Activated CD4-positive, alpha-beta T cell treated with anti-CD3 and anti-CD28 coated beads, Interleukin-2, amount 10 ng/mL, durations not matched to agents 7 days and 5 days (primary cell): ENCODE measurements at regions not wholly inside any gene's neighbourhood (a gene's known extent, or its start where the extent isn't known, plus 50 kb on each side); places are given as distances from the start of the nearest gene placed in this dataset.
"Not testable (repeated sequence)": the region's sequence is repeated elsewhere in the genome, so short reads cannot be mapped to it uniquely, and the experiment has no call there.

Experiments used
- CTCF ChIA-PET: fragments of 350-600 bp; sonication (Branson Sonifier 250); formaldehyde crosslinking; loops from one replicate; lab custom pipeline; 2021; ENCODE audit warnings: antibody characterized with exemption; lab: Charles Lee
- POLR2A ChIA-PET: fragments of 350-600 bp; sonication (Branson Sonifier 250); formaldehyde crosslinking; loops from one replicate; lab custom pipeline; 2021; ENCODE audit warnings: antibody characterized with exemption; lab: Charles Lee
- DNase-seq: peaks from one replicate; pipeline ENCODE4 v3.0.0-alpha.2; 2020
- H3K27ac Mint-ChIP-seq: one replicate; pipeline ENCODE4 v1.8.0; 2021; ENCODE audit warnings: mild to moderate bottlenecking, moderate library complexity, mixed read lengths
- H3K27me3 Mint-ChIP-seq: one replicate; pipeline ENCODE4 v1.8.0; 2021; ENCODE audit warnings: mixed read lengths
- H3K36me3 Mint-ChIP-seq: one replicate; pipeline ENCODE4 v1.8.0; 2021; ENCODE audit warnings: low read depth, mixed read lengths
- H3K4me1 Mint-ChIP-seq: one replicate; pipeline ENCODE4 v1.8.0; 2021; ENCODE audit warnings: mixed read lengths
- H3K4me3 Mint-ChIP-seq: one replicate; pipeline ENCODE4 v1.8.0; 2021; ENCODE audit warnings: mild to moderate bottlenecking, moderate library complexity, mixed read lengths
- H3K9me3 Mint-ChIP-seq: one replicate; pipeline ENCODE4 v1.8.0; 2021; ENCODE audit warnings: mixed read lengths

GRCh38 chr22:23394525-23395326 lies 185.4 kb downstream of the IGLL1 start:
- ChIA-PET POLR2A (no interaction called here), CTCF (interaction anchor here (1.4 kb wide), 1 partner anchor 9 kb away, joined by 6 read pairs; no protein-coding TSS in a partner anchor)
- Mint-ChIP-seq H3K27me3 (no peaks in the 10 kb centered on the region), H3K4me3 (no peak overlapping the region), H3K27ac (no peak overlapping the region), H3K9me3 (no peaks in the 10 kb centered on the region), H3K4me1 (no peaks in the 10 kb centered on the region), H3K36me3 (no peaks in the 10 kb centered on the region)
- DNase-seq = no peak

- H3K36me3 Mint-ChIP-seq = no peaks in the 10 kb centered on the region
- ChIA-PET POLR2A (no interaction called here), CTCF (interaction anchor here (1.4 kb wide), 1 partner anchor 8 kb away, joined by 6 read pairs; no protein-coding TSS in a partner anchor)
- no peaks in the 10 kb centered on the region for H3K9me3 Mint-ChIP-seq
- no peaks in the 10 kb centered on the region for H3K27me3 Mint-ChIP-seq
- H3K4me3 Mint-ChIP-seq = no peak overlapping the region
- no peak for DNase-seq
- H3K27ac Mint-ChIP-seq = no peak overlapping the region
- H3K4me1 Mint-ChIP-seq = no peaks in the 10 kb centered on the region
Measured at GRCh38 chr22:23393721-23394320, 186.3 kb downstream of the IGLL1 start.

GRCh38 chr22:23393199-23393598 lies 186.9 kb downstream of the IGLL1 start:
- H3K27me3 Mint-ChIP-seq, CTCF ChIA-PET, H3K36me3 Mint-ChIP-seq, H3K27ac Mint-ChIP-seq, H3K4me3 Mint-ChIP-seq, POLR2A ChIA-PET, DNase-seq, H3K9me3 Mint-ChIP-seq, H3K4me1 Mint-ChIP-seq: not testable (repeated sequence)

- no peak overlapping the region for H3K27ac Mint-ChIP-seq
- H3K4me3 Mint-ChIP-seq = no peak overlapping the region
- DNase-seq = no peak
- CTCF ChIA-PET = no interaction called here
- no peaks in the 10 kb centered on the region for H3K36me3 Mint-ChIP-seq
- H3K4me1 Mint-ChIP-seq = no peaks in the 10 kb centered on the region
- no peaks in the 10 kb centered on the region for H3K27me3 Mint-ChIP-seq
- POLR2A ChIA-PET = no interaction called here
- H3K9me3 Mint-ChIP-seq = no peaks in the 10 kb centered on the region
Measured at GRCh38 chr22:23392420-23393121, 187.5 kb downstream of the IGLL1 start.

GRCh38 chr22:23391022-23391421 lies 189.1 kb downstream of the IGLL1 start:
- Mint-ChIP-seq H3K27ac (no peak overlapping the region), H3K4me3 (no peak overlapping the region), H3K9me3 (no peaks in the 10 kb centered on the region), H3K4me1 (no peaks in the 10 kb centered on the region), H3K27me3 (no peaks in the 10 kb centered on the region), H3K36me3 (no peaks in the 10 kb centered on the region)
- DNase-seq = no peak
- ChIA-PET CTCF (no interaction called here), POLR2A (no interaction called here)

- Mint-ChIP-seq H3K9me3 (no peaks in the 10 kb centered on the region), H3K27ac (no peak overlapping the region), H3K27me3 (no peaks in the 10 kb centered on the region), H3K4me1 (no peaks in the 10 kb centered on the region), H3K36me3 (no peaks in the 10 kb centered on the region), H3K4me3 (no peak overlapping the region)
- POLR2A ChIA-PET = no interaction called here
- CTCF ChIA-PET = no interaction called here
- DNase-seq = no peak
Measured at GRCh38 chr22:23389271-23390071, 190.6 kb downstream of the IGLL1 start.

- no peak for DNase-seq
- POLR2A ChIA-PET = no interaction called here
- H3K36me3 Mint-ChIP-seq = no peaks in the 10 kb centered on the region
- no peaks in the 10 kb centered on the region for H3K4me1 Mint-ChIP-seq
- CTCF ChIA-PET = no interaction called here
- H3K9me3 Mint-ChIP-seq = no peaks in the 10 kb centered on the region
- no peak overlapping the region for H3K4me3 Mint-ChIP-seq
- no peak overlapping the region for H3K27ac Mint-ChIP-seq
- no peaks in the 10 kb centered on the region for H3K27me3 Mint-ChIP-seq
Measured at GRCh38 chr22:23388517-23388890, 191.6 kb downstream of the IGLL1 start.

GRCh38 chr22:23387827-23388516 lies 192.1 kb downstream of the IGLL1 start:
- Mint-ChIP-seq H3K27ac (no peak overlapping the region), H3K36me3 (no peaks in the 10 kb centered on the region), H3K4me3 (no peak overlapping the region), H3K4me1 (no peaks in the 10 kb centered on the region), H3K27me3 (no peaks in the 10 kb centered on the region), H3K9me3 (no peaks in the 10 kb centered on the region)
- ChIA-PET POLR2A (no interaction called here), CTCF (no interaction called here)
- DNase-seq = no peak

- no peak for DNase-seq
- Mint-ChIP-seq H3K4me1 (no peaks in the 10 kb centered on the region), H3K9me3 (no peaks in the 10 kb centered on the region), H3K4me3 (no peak overlapping the region), H3K36me3 (no peaks in the 10 kb centered on the region), H3K27ac (no peak overlapping the region), H3K27me3 (no peaks in the 10 kb centered on the region)
- CTCF ChIA-PET = interaction anchor here (1.3 kb wide), 1 partner anchor 14 kb away, joined by 4 read pairs; no protein-coding TSS in a partner anchor
- POLR2A ChIA-PET = no interaction called here
Measured at GRCh38 chr22:23386822-23387580, 193.1 kb downstream of the IGLL1 start.

GRCh38 chr22:23385678-23386631 lies 194.1 kb downstream of the IGLL1 start:
- H3K36me3 Mint-ChIP-seq = no peaks in the 10 kb centered on the region
- H3K27me3 Mint-ChIP-seq = no peaks in the 10 kb centered on the region
- H3K27ac Mint-ChIP-seq = no peak overlapping the region
- CTCF ChIA-PET = interaction anchor here (0.6 to 1.5 kb wide), 15 partner anchors 8 to 427 kb away, joined by 3 to 6 read pairs (median 4); no protein-coding TSS in a partner anchor
- DNase-seq = peak; percentile 79
- H3K9me3 Mint-ChIP-seq = no peaks in the 10 kb centered on the region
- POLR2A ChIA-PET = no interaction called here
- no peak overlapping the region for H3K4me3 Mint-ChIP-seq
- no peaks in the 10 kb centered on the region for H3K4me1 Mint-ChIP-seq
